ENCODE measurements at regions not wholly inside any gene's neighbourhood (a gene's known extent, or its start where the extent isn't known, plus 50 kb on each side); places are given as distances from the start of the nearest gene placed in this dataset.
A peak's percentile ranks its signal among the peaks of the same experiment; 100 is the strongest.
"Not testable (repeated sequence)": the region's sequence is repeated elsewhere in the genome, so short reads cannot be mapped to it uniquely, and the experiment has no call there.

DNA sequence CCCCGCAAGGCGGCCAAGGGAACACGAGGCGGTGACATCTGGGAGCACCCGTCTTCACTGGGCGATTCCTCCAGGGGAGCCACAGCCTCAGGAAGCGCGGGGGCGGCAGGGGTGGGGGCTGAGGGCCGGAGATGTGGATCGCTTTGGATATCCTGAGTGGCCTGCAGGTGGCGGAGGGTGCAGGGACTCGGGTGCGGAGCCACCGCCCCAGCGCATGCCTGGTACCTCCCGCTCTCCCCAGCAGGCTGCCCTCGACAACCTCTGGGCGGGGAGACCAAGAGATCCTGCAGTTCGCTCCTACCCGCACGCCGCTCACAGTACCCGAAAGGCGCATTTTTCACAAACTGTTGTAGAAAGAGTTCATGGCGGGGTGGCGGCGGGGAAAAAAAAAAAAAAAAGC lies 162.9 kb upstream of the PRKX start:
- H3K4me1 Mint-ChIP-seq (ENCODE audit: low read depth); H3K36me3 Mint-ChIP-seq (ENCODE audit: insufficient read depth in 2 of 2); ATAC-seq (replicated peaks in 1 of 2); H3K4me3 Mint-ChIP-seq; H3K27me3 Mint-ChIP-seq (ENCODE audit: low read depth); H3K27ac Mint-ChIP-seq; H3K9me3 Mint-ChIP-seq; DNase-seq: not testable (repeated sequence)

DNA sequence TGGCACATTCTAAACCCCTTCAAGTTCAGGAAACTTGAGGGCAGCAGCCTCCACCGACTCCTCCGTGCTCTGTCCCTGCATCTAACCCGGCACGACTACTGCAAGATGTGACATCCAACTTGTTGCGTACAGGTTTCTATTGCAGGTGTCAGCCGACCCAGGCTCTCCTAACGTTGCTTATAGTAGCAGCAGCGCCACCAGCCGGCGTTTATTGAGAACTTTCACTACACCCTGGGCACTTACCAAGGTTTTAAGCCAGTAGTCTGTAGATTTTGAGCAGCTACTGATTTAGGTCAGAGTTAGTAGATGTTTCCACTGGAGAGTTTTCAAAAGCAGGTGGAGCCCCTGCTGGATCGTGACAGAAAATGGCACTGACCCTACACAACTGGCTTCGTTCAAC lies 162.2 kb upstream of the PRKX start:
- not testable (repeated sequence) for H3K27me3 Mint-ChIP-seq (ENCODE audit: low read depth); H3K4me3 Mint-ChIP-seq; DNase-seq; H3K9me3 Mint-ChIP-seq; ATAC-seq (replicated peaks in 1 of 2); H3K4me1 Mint-ChIP-seq (ENCODE audit: low read depth); H3K27ac Mint-ChIP-seq; H3K36me3 Mint-ChIP-seq (ENCODE audit: insufficient read depth in 2 of 2)

DNA sequence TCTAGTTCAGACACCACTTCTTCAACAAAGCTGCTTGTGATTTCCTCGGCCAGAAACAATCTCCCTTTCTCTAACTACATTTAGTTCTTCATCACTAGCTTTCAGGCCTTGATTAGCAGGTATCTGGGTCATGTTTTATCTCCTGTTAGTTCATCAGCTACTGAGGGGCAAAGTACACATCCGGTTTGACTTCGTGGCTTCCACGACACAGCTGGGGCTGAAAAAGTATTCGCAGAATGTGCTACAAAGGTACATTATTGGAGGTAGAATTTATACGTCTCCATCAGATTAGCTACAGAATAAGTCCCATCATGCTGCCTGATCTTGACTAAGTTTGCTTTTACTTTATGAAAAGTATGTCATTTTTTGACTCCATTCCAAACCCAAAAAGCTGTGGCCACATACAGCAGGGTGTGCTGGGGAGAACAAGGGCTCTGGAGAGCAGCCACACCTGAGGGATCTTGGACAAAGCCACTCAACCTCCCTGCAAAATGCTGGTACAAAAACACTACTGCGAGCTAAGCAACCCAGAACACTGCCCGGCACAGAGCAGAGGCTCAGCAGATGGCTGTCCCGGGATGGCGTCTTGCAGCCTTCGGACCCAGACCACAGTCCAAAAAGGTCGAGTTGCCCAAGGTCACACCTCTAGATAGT lies 158.9 kb upstream of the PRKX start:
- H3K27me3 Mint-ChIP-seq (ENCODE audit: low read depth); H3K4me3 Mint-ChIP-seq; ATAC-seq (replicated peaks in 1 of 2); DNase-seq; H3K27ac Mint-ChIP-seq; H3K36me3 Mint-ChIP-seq (ENCODE audit: insufficient read depth in 2 of 2); H3K4me1 Mint-ChIP-seq (ENCODE audit: low read depth); H3K9me3 Mint-ChIP-seq: not testable (repeated sequence)

DNA sequence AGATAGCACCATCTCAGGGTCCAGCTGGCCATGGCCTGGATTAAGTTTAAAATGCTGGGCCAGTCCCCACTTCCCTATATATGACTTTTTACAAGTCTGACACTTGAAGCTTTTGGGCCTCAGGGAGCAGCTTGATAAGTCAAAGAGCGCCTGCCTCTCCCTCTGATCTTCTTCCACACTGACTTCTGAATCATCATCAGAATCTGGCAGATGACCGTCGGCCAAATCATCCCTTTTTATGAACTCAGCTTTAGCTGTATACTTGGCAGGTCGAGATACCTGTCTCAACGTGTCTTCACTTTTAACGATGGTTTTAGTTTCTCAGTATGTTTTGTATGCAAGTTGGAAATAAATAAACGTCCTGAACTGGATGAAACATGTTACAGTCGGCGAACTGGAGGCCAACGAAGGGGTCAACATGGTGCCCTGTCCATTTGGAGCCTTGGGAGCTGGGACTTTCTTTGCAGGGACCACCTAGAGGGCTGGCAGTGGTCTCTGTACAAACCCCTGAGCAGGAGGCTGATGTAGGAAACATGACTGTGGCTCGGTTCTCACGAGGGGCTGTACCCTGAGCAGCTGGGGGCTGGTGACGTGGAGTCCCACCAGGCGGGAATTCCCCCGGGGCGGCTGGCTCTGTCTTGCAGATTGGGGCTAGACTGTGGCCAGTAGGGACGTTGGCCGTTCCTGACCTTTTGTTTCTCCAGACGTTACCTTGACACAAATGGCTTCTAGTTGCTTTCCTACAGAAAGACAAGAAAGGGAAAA lies 153.8 kb upstream of the PRKX start:
- not testable (repeated sequence) for H3K9me3 Mint-ChIP-seq; H3K4me3 Mint-ChIP-seq; H3K27me3 Mint-ChIP-seq (ENCODE audit: low read depth); ATAC-seq (replicated peaks in 1 of 2); H3K27ac Mint-ChIP-seq; H3K4me1 Mint-ChIP-seq (ENCODE audit: low read depth); H3K36me3 Mint-ChIP-seq (ENCODE audit: insufficient read depth in 2 of 2); DNase-seq

DNA sequence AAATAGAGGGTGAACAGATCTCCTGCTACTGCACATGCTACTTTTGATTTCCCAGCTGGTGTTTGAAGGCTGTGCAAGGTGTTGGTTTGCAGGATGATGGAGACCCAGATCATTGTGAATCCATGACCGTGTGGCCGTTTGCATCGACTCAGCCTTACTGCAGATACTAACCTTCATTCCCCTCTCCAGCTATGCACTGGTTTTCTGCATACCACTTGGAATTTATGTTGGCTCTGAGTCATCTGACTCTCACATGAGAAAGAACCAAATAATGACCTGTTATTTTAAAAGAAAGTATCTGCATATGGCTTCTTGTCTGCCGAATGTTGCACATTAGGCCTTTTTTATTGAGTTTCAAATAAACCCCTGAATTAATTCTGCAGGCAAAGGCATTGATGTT lies 144.9 kb upstream of the PRKX start:
- not testable (repeated sequence) for ATAC-seq (replicated peaks in 1 of 2); H3K27ac Mint-ChIP-seq; H3K36me3 Mint-ChIP-seq (ENCODE audit: insufficient read depth in 2 of 2); DNase-seq; H3K4me1 Mint-ChIP-seq (ENCODE audit: low read depth); H3K4me3 Mint-ChIP-seq; H3K9me3 Mint-ChIP-seq; H3K27me3 Mint-ChIP-seq (ENCODE audit: low read depth)

DNA sequence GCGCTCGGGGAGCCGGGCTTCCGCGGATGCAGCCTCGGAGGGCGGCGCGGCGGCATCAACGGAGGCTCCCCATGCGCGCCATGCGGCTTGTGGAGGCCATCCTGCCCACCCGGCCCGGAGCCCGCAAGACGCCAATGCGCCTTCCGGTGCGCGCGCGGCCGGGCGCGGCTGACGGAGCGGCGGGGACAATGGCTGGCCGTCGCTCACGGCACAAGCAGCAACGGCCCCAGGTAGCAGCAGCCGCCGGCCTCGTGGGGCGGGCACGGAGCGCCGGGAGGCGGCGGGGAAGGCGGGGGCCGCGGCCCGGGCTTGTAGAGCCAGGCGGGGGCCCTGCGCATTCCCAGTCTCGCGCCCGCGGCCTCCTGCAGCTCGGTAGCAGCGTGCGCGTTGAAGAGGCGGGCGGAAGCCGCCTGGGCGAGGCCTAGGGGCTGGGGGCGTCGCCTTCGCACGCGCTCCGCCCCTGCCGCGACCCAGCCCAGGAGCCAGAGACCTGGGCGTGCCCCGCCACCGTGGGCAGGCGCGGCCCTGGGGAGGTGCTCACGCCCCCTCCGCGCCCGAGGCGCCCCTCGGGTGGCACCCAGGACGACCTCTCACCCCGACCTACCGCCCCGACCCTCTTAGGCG lies 130.2 kb upstream of the PRKX start:
- H3K27me3 Mint-ChIP-seq (ENCODE audit: low read depth); H3K4me1 Mint-ChIP-seq (ENCODE audit: low read depth); H3K36me3 Mint-ChIP-seq (ENCODE audit: insufficient read depth in 2 of 2); DNase-seq; H3K27ac Mint-ChIP-seq; H3K9me3 Mint-ChIP-seq; H3K4me3 Mint-ChIP-seq: not testable (repeated sequence)
- ATAC-seq (replicated peaks in 1 of 2) = peak; percentile 93 to 95

DNA sequence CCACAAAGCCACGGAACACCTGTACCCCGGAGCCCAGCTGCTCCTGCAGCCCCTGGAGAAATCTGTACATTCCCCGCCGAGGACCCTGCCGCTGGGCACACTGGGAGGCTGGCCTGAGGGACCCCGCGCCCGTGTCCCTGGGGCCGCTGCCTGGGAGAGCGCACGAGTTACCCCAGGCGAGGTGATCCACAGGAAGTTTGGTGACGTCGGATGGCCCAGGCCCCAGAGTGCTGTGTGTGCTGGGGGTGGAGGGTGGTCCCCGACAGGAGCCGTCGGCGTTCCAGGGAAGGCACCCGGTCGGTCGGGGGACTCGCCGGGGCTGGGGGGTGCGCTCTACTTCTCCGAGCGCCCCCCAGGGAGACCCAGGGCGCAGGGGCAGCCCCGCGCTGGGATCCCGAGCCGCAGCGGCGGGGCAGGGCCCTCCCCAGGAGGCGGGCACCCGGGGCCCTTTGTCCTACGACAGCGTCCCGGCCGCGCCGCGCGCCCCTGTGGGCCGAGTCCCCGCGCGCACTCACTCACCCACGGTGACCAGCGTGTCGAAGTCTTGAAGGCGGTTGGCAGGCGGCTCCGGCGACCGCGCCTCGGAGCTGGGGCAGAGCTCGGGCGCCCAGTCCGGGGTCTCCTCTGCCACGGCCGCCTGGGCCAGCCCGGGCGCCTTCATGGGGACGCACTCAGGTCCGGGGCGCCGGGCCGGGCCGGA lies 129.5 kb upstream of the PRKX start:
- not testable (repeated sequence) for H3K27ac Mint-ChIP-seq; H3K9me3 Mint-ChIP-seq; H3K36me3 Mint-ChIP-seq (ENCODE audit: insufficient read depth in 2 of 2); H3K27me3 Mint-ChIP-seq (ENCODE audit: low read depth); H3K4me1 Mint-ChIP-seq (ENCODE audit: low read depth)
- ATAC-seq (replicated peaks in 1 of 2) (peak; percentile 56 to 77), DNase-seq (peak; percentile 23 to 45)
- peak overlapping the region; percentile 77 to 83 for H3K4me3 Mint-ChIP-seq

DNA sequence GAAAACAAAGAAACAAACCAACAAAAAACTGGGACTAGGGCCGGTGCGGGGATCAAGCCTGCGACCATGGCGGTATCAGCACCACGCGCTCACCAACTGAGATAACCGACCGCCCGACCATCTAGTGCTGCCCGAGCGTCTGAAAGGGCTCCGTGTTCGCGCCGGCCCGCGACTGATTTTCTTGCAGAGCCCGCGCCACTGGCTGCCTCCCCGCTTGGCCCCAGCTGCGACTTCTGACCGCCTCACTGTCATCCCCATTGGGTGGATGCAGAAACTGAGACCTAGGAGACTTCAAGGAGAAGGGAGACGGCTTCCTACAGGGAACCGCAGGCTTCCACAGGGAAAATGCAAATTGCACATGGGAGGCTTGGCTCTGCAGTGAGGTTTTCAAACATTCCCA lies 125.3 kb upstream of the PRKX start:
- not testable (repeated sequence) for H3K4me3 Mint-ChIP-seq; H3K4me1 Mint-ChIP-seq (ENCODE audit: low read depth); H3K9me3 Mint-ChIP-seq; H3K27me3 Mint-ChIP-seq (ENCODE audit: low read depth); H3K36me3 Mint-ChIP-seq (ENCODE audit: insufficient read depth in 2 of 2); DNase-seq; H3K27ac Mint-ChIP-seq; ATAC-seq (replicated peaks in 1 of 2)

DNA sequence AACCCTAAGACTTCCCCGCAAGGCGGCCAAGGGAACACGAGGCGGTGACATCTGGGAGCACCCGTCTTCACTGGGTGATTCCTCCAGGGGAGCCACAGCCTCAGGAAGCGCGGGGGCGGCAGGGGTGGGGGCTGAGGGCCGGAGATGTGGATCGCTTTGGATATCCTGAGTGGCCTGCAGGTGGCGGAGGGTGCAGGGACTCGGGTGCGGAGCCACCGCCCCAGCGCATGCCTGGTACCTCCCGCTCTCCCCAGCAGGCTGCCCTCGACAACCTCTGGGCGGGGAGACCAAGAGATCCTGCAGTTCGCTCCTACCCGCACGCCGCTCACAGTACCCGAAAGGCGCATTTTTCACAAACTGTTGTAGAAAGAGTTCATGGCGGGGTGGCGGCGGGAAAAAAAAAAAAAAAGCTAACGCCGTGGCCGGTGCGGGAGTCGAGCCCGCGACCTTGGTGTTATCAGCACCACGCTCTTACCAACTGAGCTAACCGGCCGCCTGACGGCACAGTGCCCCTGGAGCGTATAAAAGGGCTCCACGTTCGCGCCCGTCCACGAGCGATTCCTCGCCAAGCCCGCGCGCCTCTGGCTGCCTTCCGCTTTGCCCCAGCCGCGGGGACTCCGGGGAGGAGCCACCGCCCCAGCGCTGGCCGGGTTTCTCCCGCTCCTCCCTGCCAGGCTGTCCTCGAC lies 124.7 kb upstream of the PRKX start:
- not testable (repeated sequence) for H3K27ac Mint-ChIP-seq; H3K4me1 Mint-ChIP-seq (ENCODE audit: low read depth); DNase-seq; H3K4me3 Mint-ChIP-seq; ATAC-seq (replicated peaks in 1 of 2); H3K27me3 Mint-ChIP-seq (ENCODE audit: low read depth); H3K9me3 Mint-ChIP-seq; H3K36me3 Mint-ChIP-seq (ENCODE audit: insufficient read depth in 2 of 2)

DNA sequence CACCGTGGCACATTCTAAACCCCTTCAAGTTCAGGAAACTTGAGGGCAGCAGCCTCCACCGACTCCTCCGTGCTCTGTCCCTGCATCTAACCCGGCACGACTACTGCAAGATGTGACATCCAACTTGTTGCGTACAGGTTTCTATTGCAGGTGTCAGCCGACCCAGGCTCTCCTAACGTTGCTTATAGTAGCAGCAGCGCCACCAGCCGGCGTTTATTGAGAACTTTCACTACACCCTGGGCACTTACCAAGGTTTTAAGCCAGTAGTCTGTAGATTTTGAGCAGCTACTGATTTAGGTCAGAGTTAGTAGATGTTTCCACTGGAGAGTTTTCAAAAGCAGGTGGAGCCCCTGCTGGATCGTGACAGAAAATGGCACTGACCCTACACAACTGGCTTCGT lies 123.8 kb upstream of the PRKX start:
- H3K9me3 Mint-ChIP-seq; H3K4me3 Mint-ChIP-seq; H3K27me3 Mint-ChIP-seq (ENCODE audit: low read depth); ATAC-seq (replicated peaks in 1 of 2); H3K36me3 Mint-ChIP-seq (ENCODE audit: insufficient read depth in 2 of 2); H3K27ac Mint-ChIP-seq; DNase-seq; H3K4me1 Mint-ChIP-seq (ENCODE audit: low read depth): not testable (repeated sequence)

DNA sequence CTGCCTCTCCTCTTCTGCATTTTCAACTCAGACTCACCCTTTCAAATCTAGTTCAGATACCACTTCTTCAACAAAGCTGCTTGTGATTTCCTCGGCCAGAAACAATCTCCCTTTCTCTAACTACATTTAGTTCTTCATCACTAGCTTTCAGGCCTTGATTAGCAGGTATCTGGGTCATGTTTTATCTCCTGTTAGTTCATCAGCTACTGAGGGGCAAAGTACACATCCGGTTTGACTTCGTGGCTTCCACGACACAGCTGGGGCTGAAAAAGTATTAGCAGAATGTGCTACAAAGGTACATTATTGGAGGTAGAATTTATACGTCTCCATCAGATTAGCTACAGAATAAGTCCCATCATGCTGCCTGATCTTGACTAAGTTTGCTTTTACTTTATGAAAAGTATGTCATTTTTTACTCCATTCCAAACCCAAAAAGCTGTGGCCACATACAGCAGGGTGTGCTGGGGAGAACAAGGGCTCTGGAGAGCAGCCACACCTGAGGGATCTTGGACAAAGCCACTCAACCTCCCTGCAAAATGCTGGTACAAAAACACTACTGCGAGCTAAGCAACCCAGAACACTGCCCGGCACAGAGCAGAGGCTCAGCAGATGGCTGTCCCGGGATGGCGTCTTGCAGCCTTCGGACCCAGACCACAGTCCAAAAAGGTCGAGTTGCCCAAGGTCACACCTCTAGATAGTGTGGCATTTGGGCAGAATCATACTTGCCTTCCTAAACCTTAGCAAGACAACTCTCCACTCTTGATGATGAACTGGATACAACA lies 120.5 kb upstream of the PRKX start:
- not testable (repeated sequence) for H3K36me3 Mint-ChIP-seq (ENCODE audit: insufficient read depth in 2 of 2); ATAC-seq (replicated peaks in 1 of 2); H3K27me3 Mint-ChIP-seq (ENCODE audit: low read depth); H3K4me1 Mint-ChIP-seq (ENCODE audit: low read depth); H3K27ac Mint-ChIP-seq; H3K4me3 Mint-ChIP-seq; H3K9me3 Mint-ChIP-seq; DNase-seq

DNA sequence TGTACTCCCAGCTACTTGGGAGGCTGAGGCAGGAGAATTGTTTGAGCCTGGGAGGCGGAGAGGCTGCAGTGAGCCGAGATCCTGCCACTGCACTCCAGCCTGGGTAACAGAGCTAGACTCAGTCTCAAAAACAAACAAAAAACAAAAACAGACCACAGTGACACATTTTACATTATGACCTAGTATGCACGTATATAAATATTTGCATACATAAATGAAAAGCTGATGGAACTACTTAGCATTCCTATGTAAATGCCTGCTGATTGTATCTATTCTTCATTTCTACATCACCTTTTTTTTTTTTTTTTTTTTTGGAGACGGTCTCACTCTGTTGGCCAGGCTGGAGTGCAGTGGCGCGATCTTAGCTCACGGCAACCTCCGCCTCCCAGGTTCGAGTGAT lies 116.6 kb upstream of the PRKX start:
- not testable (repeated sequence) for H3K36me3 Mint-ChIP-seq (ENCODE audit: insufficient read depth in 2 of 2)

More for the DNA sequence above, 116.6 kb upstream of the PRKX start:
- not testable (repeated sequence) for ATAC-seq (replicated peaks in 1 of 2); H3K4me1 Mint-ChIP-seq (ENCODE audit: low read depth); H3K27me3 Mint-ChIP-seq (ENCODE audit: low read depth); H3K4me3 Mint-ChIP-seq; DNase-seq; H3K27ac Mint-ChIP-seq; H3K9me3 Mint-ChIP-seq
